NCI-H526 (cell line): ENCODE measurements at regions not wholly inside any gene's neighbourhood (a gene's known extent, or its start where the extent isn't known, plus 50 kb on each side); places are given as distances from the start of the nearest gene placed in this dataset.
"Not testable (repeated sequence)": the region's sequence is repeated elsewhere in the genome, so short reads cannot be mapped to it uniquely, and the experiment has no call there.

Experiments
- DNase-seq, 2 experiments: peaks; one replicate each; lab custom pipeline; 2025; lab: John Stamatoyannopoulos, UW

DNA sequence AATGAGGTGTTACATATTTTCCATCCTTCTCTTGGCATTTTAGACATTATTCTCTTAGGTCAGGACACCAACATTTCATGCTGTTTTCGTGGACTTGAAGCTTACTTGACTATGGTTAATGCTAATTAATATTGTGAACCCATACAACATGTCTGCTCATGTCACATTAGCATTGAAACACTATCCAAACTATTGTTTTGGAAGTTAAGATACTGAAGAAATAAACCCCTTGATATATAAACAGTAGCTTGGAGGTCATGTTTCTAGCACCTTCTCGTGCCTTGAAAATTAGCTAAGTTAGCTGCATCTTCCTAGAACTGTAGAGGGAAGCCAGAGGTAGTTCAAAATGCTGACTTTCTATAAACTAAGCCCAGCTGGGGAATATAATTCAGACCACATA lies 288.8 kb downstream of the LTN1 start:
- no peak for DNase-seq

DNA sequence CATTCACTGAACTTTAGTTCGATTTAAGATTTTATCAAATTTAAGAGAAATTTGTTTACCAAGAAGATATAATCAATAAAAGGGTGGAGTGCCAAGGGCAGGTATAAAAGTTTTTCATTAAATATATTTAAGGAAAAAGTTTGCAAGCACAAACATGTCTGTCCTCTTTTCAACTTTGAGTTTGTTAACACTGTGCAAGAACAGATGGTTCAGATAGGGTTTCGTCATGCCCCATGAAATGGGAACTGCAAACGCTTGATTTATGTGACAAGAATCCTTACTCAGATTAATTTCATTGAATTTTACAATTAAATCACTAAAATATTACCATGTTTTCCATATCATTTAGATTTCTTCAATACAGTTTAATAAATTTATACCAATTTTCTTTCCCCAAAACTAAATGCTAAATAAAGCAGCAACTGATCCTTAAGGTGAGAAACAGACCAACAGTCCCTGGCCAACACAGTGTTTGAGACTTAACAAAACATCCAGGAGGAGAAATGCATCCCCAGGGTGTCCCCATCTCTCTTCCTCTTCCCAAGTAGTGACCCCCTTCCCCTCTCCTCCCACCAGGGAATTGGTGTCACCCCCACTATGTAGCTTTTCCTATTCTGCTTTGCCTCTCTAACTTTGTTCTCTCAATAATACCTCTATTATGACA lies 292.9 kb downstream of the LTN1 start:
- DNase-seq, result no peak

DNA sequence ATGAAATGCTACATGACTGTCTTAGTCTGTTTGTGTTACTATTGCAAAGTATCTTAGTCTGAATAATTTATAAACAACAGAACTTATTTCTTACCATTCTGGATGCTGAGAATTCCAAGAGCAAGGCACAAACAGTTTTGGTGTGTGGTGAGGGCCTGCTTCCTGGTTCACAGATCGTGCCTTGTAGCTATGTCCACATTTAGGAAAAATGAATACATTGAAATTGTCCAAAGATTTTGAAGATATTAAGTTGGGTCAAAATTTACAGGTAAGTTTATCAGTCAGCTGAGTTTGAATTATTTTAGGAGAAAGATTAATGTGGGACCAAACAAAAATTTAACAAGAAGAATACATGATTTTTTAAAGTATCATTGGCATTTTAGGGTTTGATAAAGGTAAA lies 293.5 kb downstream of the LTN1 start:
- DNase-seq, result no peak

DNA sequence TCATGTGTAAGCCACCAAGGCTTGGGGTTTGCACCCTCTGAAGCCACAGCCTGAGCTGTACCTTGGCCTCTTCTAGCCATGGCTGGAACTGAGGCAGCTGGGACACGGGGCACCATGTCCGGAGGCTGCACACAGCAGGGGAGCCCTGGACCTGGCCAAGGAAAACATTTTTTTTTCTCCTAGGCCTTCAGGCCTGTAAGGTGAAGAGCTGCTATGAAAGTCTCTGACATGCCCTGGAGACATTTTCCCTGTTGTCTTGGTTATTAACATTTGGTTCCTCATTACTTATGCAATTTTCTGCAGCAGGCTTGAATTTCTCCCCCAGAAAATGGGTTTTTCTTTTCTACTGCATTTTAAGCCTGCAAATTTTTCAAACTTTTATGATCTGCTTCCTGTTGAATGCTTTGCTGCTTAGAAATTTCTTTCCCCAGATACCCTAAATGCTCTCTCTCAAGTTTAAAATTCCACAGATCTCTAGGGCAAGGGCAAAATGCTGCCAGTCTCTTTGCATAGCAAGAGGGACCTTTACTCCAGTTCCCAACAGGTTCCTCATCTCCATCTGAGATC lies 295.8 kb downstream of the LTN1 start:
- no peak for DNase-seq

DNA sequence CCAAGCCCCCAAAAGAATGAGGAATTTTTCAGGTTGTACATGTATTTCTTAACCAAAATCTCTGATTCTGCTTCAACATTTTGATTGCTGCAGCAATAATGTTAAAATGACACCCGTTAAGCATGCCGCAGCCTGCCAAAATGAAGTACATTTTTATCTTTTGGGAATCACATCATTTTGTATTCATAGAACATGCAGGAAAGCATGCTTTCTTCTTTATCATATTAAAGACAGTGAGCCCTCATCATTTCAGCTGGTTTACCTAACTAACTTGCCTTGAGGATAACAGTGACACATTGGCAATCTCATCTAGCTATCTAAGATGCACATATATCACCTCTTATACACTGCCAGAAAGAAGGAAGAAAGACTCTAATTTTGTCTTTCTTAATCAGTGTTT lies 299.2 kb downstream of the LTN1 start:
- no peak for DNase-seq

DNA sequence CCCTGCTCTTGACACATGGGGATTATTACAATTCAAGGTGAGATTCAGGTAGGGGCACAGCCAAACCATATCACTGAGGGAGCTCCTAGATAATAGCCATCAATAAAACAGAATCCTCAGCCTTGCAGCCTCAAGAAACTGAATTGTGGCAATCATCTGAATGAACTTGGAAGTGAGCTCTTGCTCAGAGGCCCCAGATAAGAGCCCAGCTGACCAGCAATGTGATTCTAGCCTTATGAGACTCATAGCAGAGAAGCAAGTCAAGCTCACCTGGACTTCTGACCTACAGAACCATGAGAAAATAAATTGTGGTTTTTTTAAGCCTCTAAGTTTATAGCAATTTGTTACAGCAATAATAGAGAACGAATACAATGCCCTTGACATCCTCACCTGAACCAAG lies 302.5 kb downstream of the LTN1 start:
- no peak for DNase-seq

DNA sequence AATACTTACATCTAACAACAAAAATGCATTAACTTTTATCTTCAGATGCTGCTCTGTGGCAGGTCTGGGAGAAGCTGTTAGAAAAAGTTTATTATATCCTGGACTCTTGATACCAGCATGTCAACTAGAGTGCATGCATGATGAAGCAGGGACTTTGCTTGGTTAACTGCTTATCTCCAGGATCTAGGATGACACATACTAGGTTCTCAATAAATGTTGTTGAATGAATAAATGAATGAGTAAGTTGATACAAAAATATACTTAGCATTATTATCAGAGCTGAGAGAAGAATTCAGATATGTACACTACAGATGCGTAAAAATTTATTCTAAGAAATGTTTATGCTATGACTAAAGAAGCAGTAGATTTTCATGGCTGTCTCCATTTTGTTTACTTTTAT lies 304.3 kb downstream of the LTN1 start:
- no peak for DNase-seq

DNA sequence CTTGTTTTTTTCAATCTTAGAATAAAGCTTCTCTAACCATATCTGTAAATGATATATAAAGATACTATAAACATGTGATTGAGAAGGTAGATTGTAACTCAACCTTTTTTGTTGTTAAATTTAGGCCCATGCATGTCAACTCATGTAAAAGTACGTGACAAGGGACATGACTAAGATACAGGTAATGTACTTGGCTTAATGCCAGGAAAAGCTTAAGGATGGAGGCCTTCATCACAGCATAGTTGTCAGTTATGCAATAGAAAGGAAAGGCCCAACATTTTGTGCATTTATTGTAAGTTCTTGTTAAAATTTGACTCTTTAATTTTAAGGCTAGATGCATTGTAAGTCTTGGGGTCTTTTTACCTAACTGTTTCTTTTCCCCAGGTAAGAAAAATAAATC lies 305.1 kb downstream of the LTN1 start:
- no peak for DNase-seq

DNA sequence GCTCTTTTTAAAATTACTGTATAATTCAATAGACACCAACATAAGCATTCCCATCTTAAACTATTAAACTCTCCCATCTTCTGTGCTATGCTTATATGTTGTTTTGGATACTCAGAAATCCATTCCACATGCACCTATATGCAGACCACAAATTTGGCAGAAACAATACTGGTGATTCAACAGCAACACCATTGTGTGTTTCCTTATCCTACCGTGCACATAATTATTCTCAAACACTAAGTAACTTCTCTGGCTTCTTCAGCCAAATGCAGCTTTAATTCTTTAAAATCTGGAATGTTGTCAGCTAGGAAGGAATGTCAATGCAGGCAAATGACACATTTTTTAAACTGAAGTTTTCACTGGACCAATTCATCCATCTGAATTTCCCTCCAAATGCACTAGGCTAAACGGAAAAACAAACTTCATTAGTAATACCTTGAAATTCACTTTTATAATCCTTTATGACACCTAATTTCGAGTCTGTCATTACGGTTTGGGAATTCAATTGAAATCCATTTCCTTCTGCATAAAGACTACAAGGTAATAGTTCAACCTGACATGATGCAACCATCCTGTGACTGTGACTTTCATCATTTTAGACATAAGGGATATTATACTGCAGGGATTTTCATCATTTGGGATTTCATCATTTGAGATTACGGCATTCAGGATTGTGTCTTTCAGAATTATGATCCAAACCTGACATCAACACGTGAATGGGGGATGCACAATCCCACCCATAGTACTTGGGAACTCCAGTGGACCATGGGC lies 308.5 kb downstream of the LTN1 start:
- DNase-seq, result no peak

DNA sequence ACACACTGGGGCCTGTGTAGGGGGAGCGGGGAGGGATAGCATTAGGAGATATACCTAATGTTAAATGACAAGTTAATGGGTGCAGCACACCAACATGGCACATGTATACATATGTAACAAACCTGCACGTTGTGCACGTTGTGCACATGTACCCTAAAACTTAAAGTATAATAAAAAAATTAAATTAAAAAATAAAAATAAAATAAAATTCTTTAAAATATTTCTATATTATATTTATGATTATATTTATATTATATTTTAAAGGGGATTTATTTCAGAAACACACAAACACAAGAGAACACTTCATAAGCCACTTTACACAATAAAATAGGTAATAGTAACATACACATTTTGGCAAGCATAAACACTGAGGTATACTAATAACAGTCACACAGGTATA lies 309.8 kb downstream of the LTN1 start:
- not testable (repeated sequence) for DNase-seq

DNA sequence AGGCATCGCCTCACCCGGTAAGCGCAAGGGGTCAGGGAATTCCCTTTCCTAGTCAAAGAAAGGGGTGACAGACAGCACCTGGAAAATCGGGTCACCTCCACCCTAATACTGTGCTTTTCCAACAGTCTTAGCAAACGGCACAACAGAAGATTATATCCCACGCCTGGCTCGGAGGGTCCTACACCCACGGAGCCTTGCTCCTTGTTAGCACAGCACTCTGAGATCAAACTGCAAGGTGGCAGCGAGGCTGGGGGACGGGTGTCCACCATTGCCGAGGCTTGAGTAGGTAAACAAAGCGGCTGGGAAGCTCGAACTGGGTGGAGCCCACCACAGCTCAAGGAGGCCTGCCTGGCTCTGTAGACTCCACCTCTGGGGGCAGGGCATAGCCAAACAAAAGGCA lies 315.6 kb downstream of the LTN1 start:
- DNase-seq, result not testable (repeated sequence)

DNA sequence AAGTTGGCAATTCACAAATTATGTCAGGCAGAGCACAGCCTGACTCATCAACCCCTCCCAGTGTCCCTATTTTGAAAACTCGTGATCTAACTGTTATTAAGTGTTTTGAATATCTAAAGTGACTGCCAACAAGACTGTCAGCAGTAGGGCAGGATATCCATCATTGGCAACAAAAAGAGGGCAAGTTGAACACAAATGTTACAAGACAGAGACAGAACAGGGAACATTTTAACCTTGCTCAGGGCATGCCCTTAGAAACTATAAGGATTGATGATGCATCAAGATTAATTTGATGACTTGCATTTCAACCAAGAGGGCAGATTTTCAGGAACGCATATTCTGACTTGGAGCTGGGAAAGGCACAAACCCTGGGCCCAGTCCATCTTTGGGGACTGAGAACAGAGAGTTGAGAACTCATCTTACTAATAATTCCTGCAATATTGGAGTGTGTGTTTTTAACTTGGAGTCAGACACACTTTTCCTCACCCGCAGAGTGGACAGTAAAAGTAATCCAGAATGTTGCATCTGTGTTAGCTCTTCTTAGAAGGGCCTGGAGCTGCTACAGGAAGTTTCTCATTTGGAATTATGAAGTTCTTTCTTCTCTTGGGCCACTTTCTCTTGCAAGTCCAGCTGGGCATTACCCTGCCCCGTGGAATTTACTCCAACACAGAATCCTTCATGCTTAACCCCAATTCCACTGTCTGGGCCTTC lies 317.2 kb downstream of the LTN1 start:
- DNase-seq, result no peak

DNA sequence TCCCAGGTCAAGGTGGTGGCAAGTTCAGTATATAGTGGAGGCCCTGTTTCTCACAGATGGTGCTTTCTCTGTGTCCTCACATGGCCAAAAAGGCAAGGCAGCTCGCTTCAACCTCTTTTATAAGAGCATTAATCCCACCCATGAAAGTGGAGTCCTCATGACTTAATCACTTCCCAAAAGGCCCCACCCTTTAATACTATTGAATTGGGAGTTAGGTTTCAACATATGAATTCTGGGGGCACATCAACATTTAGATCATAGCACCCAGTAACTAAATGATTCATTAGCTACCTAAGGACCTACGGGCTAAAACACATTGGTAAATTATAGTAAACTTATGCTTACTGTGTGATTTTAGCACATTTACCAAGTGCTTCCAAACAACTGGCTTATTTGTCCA lies 317.9 kb downstream of the LTN1 start:
- no peak for DNase-seq

DNA sequence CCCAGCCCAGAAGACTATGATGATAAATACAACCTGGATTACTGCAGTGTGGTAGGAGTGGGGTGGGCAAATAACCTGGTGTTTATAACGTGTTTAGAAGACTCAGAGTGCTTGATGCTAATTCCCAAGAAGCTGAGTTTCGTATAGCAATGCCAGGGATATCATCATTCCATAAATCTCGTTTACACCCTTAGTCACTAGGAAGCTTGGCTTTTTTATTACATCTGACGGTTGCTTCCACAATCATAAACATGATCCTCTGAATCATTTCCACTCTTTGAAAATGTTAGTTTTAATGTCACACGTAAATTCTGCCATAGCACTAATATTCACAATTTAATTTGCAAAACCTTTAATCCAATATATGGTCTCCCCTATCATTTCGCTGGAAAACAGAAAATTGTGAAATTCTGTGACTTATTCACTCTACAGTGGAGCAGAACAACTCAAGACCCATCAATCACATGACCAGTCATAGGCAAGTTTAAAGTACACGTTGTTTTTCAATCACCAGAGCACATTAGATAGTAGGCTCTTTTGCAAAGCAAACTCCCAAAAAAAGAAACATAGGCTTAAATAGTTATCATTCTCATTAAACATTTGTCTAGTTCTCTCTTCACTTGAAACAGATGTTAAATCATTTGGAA lies 321.0 kb downstream of the LTN1 start:
- DNase-seq, result no peak

DNA sequence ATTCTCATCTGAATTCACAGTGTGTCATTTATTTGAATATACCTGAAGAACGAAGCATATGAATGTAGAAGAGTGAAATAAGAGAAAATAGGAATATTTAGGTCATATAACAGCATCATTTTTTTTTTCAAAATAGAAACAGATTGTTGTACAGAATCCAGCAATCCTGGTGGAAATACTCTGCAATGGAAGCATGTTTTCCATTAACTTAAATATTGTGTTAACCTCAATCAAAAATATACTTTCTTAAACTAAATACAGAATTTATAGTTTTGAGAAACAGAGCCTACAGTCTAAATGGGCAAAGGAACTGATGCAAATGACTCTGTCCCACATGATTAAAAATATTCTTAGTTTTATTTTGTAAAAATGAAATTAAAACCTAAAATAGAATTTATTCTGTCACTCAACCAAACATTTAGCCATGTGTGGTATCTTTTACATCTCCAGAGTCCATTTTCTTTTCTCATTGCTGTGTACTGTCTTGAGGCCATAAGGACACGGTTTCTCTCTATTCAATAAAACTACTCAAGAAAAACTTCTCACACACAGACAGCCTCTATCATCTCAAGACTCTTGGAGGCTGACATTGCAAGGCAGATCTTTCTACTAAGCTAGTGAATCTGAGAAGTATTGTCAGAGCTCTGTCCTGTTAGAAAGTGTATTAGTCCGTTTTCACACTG lies 322.6 kb downstream of the LTN1 start:
- DNase-seq, result no peak

DNA sequence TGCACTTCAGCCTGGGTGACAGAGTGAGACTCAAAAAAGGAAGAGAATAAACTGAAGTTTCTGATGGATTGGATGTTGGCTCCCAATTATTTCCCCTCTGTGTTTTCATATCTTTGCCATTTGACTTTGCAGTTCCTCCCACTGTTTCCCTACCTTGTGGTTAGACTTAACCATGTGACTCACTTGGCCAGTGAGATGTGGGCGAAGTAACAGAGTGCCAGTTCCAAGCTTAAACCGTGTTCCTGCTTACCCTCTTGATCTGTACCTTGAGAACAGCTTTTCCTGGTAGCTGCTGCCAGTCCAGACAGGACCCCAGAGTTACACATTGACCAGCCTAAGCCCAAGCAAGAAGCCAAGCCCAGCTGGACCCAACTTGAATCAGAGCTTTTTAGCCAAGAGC lies 323.4 kb downstream of the LTN1 start:
- DNase-seq, result no peak

DNA sequence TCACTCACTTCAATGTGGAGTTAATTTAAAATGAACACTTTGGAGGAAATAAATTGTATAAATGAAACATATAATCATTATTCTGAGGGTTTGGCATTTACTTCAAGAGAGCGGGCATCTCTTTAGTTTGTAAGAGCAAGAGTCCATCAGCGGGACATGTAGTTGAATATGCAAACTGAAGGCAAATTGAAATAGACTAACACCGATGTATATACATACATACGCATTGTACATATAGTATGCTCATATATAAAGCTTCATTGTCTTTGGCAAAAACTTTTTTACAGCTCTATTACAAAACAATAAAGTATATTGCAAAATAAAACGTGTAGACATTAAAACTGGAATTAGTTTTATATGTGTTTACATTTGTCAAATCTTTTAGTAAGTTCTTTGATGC lies 328.9 kb downstream of the LTN1 start:
- DNase-seq, result peak in 1 of 2 experiments; percentile 1

DNA sequence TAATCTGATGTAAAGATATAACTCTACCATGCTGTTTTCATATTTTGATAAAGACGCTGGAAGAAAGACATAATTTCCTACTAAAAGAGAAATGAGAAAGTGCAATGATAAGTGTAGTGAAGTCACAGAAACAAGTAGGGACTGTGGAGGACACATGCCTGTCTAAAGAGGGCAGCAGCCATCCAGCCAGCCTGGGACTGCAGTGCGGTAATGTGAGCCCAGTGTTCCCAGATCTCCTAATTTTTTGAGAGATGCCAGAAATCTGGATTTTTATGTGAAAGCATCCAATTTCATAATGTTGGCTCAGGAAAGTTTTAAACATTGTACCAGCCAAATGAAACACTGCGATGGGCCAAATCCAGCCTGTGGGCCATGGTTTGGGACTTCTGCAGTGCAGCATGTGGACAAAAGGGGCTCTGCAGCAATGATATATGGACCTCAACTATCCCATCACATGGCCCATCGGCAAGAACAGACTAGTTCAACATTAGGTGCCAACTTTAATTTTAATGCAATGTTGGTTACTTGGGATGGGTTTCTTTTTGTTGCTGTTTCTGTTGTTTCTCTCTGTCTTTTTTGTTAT lies 329.5 kb downstream of the LTN1 start:
- no peak for DNase-seq

DNA sequence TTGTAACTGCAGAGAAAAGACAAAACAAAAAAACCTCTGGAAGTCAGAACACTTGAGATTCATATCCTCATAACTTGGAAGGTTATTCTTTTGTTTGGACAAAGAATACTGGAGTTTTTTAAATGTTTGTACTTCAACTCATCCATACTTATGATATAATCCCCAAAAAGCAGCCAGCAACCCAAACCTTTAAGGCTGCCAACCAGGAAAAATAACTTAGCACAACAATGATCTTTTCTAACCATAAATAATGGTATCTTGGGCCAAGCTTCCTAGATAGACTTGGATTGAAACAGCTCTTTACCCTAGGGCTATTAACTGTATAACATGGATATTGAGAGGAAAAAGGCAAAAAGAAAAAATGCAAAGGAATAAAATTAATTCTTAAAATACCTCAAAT lies 335.1 kb downstream of the LTN1 start:
- DNase-seq, result no peak

DNA sequence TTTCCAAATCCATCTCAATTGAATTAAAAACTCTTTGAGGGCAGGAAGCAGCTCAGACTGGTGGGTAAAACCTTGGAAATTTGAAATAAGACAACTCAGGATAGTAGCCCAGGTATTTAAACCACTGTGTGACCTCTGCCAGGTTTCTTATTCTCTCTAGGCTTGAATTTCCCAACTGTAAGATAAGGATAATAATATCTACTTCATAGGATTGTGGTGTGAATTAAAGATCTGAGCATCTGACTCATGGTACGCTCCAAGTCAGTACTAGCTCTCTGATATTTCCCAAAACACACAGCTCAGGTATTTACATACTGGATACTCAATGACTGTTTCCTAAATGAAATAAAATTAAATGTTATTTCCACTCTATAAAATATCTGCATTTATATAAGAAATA lies 337.2 kb downstream of the LTN1 start:
- no peak for DNase-seq

DNA sequence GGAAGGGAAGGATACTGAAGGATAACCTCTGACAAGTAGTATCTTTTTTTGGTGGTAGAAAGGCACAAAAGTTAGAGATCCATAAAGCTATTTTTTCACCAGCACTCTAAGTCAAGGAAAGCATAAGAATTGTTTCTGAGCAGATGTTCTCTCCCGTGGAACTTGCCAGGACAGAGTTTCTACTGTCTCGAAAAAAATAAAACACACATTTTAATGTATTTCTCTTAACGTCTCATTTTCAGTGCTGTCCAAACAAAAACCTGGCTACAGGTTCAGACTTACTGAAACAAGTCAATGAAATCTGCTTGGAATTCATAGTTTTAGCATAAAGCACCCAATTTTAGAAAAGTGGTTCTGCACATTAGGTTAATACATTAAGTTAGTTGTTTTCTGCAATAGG lies 338.3 kb downstream of the LTN1 start:
- DNase-seq, result no peak
